Coronary artery (tissue), 2 donors: ENCODE measurements at regions not wholly inside any gene's neighbourhood (a gene's known extent, or its start where the extent isn't known, plus 50 kb on each side); places are given as distances from the start of the nearest gene placed in this dataset.

Experiments
- DNase-seq: peaks from one replicate; pipeline ENCODE4 v3.0.0-alpha.2; 2017; ENCODE audit warnings: low spot score
- H3K27ac ChIP-seq, 2 donors: fragments of 200-600 bp; sonication (generic); one replicate each; pipeline ENCODE4 v1.5.1; 2016 to 2019
- H3K4me3 ChIP-seq: fragments of 200-600 bp; sonication (generic); 2 replicates; pipeline ENCODE4 v1.5.1; 2016; ENCODE audit warnings: mild to moderate bottlenecking, moderate library complexity
- TF ChIP-seq, protein P1 (sequence below): fragments of 200-600 bp; sonication (generic); IDR thresholded peaks from one replicate; pipeline ENCODE4 v1.5.1; 2019; ENCODE audit warnings: antibody characterized with exemption

DNA sequence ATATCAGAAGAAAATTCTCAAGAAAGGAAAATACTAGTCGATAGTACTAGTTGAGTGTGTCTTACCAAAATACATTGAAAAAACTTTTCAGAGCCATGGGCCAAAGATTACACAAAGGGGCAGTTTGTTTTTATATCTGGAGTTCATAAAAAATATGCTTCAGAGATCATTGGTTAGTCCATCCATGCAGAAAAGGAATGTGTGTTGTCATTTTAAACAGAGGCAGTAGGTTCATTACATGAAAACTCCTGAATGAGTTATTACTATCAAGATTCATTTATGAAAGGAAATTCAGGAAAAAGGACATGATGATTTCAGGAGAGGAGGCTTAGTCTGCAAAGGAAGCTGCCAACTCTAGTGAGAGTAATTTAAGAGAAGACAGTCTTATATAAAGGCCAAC, 354.8 kb downstream of the AEBP2 start:
- TF ChIP-seq, protein P1, sequence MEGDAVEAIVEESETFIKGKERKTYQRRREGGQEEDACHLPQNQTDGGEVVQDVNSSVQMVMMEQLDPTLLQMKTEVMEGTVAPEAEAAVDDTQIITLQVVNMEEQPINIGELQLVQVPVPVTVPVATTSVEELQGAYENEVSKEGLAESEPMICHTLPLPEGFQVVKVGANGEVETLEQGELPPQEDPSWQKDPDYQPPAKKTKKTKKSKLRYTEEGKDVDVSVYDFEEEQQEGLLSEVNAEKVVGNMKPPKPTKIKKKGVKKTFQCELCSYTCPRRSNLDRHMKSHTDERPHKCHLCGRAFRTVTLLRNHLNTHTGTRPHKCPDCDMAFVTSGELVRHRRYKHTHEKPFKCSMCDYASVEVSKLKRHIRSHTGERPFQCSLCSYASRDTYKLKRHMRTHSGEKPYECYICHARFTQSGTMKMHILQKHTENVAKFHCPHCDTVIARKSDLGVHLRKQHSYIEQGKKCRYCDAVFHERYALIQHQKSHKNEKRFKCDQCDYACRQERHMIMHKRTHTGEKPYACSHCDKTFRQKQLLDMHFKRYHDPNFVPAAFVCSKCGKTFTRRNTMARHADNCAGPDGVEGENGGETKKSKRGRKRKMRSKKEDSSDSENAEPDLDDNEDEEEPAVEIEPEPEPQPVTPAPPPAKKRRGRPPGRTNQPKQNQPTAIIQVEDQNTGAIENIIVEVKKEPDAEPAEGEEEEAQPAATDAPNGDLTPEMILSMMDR, result no peak
- Histone ChIP-seq H3K4me3 (no peak overlapping the region), H3K27ac (peak overlapping the region in 1 of 2 donors; percentile 27)
- no peak for DNase-seq

DNA sequence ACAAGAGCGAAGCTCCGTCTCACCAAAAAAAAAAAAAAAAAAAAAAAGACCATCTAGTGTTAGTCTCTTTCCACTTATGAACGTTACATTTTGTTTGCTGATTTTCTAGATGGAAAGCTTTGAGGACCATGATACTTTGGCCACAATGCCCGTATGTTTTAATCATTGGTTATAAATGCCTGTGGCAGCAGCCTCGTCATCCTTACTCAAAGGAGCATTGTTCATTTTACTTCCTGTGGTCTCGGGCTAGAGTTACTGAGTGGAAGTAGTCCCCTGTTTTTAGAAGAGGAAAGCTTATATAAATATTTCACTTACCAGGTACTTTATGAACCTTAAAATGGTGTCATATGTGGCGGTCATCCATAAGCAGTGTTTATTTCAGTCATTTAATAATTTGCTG, 359.9 kb downstream of the AEBP2 start:
- H3K27ac ChIP-seq, result no peak overlapping the region
- DNase-seq, result no peak
- no peak overlapping the region for H3K4me3 ChIP-seq
- TF ChIP-seq, protein P1, result no peak

DNA sequence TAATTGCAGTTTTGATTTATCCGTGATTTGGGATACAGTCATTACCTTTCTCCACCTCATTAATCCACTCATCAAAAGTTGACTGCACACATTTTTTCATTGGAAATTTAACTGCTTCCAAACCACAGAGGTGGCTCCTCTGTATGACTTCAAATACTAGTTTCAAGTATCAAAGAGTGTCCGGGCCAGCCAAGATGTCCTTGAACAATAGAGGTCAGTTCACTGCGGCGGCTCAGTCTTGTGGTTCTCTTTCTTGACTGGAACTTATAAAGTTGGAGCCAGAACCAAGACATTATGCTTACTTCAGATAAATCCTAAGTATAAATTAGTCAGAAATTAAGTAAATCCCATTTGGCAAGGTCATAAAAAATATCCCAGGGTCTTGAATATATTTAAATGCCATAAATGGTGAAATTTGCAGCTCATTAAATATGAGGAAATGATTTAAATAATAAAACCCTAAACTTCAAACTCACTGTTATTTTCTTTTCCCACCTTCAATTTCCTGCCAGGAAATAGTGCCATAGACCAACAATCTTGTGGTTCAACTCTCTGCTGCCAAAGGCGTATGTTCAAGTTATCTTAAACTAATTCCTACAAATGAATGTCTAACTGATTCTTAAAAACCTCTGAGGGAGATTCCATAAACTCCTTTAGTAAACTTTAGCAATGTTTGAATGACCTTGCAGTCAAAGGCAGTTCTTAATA, 360.8 kb downstream of the AEBP2 start:
- no peak overlapping the region for H3K4me3 ChIP-seq
- H3K27ac ChIP-seq, result peak overlapping the region in 1 of 2 donors; percentile 60

DNA sequence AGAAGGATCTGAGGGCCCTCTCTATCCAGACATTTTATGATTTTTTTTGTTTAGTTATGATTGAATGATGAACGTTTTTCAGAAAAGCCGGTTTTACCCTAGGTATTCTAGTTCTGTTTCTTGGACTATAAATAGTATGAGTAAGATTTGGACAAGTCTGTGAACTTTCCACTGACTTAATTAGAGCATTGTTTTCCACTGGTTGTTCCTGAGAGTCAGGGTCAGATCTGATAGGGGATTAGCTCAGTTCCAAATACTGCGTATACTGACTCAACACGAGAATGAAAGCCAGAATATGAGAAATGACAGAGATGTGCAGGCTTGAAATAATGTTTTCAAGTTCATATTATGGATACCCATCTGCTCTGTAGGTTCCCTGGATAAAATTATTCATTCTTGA, 361.6 kb downstream of the AEBP2 start:
- H3K27ac ChIP-seq, result peak overlapping the region in 1 of 2 donors; percentile 71
- no peak for DNase-seq
- TF ChIP-seq, protein P1, result no peak
- no peak overlapping the region for H3K4me3 ChIP-seq

More for the DNA sequence above, 360.8 kb downstream of the AEBP2 start:
- DNase-seq, result no peak
- TF ChIP-seq, protein P1, result no peak

DNA sequence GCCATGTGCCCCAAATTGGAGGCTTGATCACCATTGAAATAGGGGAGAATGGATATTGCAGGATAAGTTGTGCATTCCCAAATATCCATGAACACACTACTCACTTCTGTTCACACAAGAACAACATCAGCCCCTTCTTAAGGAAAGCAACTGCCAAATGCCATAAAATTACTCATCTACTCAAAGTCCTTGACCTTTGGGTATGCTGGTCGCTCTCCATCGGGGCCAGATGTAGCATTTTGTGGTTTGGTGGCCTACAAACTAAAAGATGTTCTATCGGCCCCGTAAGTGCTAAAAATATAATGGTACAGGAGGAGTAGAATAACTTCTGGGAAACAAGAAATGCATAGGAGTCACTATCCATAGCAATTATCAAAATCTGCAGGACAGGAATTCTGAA, 362.6 kb downstream of the AEBP2 start:
- TF ChIP-seq, protein P1, result no peak
- Histone ChIP-seq H3K4me3 (no peak overlapping the region), H3K27ac (peak overlapping the region in 1 of 2 donors; percentile 15)
- DNase-seq, result no peak

DNA sequence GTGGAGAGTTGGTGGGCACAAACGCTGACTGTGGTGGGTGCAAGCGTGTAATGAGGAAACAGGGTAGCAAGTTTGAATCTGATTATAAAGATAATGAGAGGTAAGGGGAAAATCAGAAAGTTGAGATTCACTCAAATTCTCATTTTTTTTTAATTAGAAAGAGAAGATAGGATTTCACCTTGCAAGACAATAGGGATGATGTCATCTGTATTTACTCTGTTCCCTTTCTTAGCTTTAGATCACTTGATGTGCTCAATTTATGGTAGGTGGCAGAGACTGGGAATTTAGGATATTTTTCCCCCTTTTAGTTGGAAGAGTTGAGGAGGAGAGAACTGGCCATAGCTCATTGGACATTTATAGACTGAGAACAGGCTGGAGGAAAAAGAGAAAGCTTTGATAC, 363.6 kb downstream of the AEBP2 start:
- TF ChIP-seq, protein P1, result no peak
- Histone ChIP-seq H3K4me3 (no peak overlapping the region), H3K27ac (no peak overlapping the region)
- DNase-seq, result no peak

DNA sequence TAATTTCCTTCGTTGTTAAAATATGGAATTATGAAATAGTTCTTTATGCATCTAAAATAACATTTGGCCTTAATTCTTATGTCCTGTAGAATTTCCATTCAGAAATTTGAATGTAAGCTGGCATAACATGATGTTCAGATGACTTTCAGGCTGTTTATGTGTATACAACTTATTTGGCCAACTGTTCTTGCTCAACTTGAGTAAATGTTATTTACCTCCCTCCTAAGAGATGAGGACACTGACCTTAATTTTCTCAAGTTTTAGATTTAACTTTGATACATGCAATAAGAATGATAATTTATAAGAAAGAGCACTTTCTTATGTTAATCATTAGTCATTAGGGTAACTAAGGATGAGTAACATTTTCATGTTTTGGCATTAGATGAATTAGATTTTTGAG, 365.4 kb downstream of the AEBP2 start:
- H3K27ac ChIP-seq, result no peak overlapping the region
- H3K4me3 ChIP-seq, result no peak overlapping the region
- no peak for DNase-seq
- TF ChIP-seq, protein P1, result no peak
